ENCODE measurements at regions not wholly inside any gene's neighbourhood (a gene's known extent, or its start where the extent isn't known, plus 50 kb on each side); places are given as distances from the start of the nearest gene placed in this dataset.

- Mint-ChIP-seq H3K4me1 (no peaks in the 10 kb centered on the region), H3K4me3 (no peak overlapping the region), H3K27ac (no peak overlapping the region), H3K27me3 (no peaks in the 10 kb centered on the region), H3K36me3 (no peaks in the 10 kb centered on the region), H3K9me3 (ENCODE audit: low read depth) (peaks cover 7% of the 10 kb centered on the region)
- DNase-seq (no peak), ATAC-seq (no peak)
- CTCF ChIA-PET, result no interaction called here
These were observed 310.1 kb upstream of the SPOCK3 start for GRCh38 chr4:167544391-167544790.

DNA sequence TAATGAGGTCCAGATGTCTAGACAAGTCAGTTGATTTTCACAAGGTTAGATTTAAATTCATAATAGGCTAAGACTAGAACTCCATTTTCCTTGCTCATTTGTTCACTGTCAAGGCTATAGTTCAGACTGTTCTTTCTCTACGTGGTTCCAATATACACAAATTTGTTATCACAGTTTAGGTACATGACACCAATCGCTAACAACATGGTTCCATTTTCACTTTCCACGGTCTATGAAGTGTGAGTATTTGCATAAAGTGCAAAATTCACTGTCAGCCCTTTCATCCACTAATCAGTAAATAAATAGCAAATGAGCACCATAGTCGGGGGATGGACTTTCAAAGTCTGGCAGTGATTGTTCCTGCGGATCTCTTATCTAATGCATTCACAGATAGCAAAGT is 315.7 kb upstream of the SPOCK3 start:
- no peak overlapping the region for H3K27ac Mint-ChIP-seq
- no peak for DNase-seq
- ATAC-seq, result no peak
- no peaks in the 10 kb centered on the region for H3K27me3 Mint-ChIP-seq
- no peak overlapping the region for H3K4me3 Mint-ChIP-seq
- H3K4me1 Mint-ChIP-seq, result no peaks in the 10 kb centered on the region
- CTCF ChIA-PET, result no interaction called here
- H3K36me3 Mint-ChIP-seq, result no peaks in the 10 kb centered on the region
- peaks cover 4% of the 10 kb centered on the region for H3K9me3 Mint-ChIP-seq (ENCODE audit: low read depth)

DNA sequence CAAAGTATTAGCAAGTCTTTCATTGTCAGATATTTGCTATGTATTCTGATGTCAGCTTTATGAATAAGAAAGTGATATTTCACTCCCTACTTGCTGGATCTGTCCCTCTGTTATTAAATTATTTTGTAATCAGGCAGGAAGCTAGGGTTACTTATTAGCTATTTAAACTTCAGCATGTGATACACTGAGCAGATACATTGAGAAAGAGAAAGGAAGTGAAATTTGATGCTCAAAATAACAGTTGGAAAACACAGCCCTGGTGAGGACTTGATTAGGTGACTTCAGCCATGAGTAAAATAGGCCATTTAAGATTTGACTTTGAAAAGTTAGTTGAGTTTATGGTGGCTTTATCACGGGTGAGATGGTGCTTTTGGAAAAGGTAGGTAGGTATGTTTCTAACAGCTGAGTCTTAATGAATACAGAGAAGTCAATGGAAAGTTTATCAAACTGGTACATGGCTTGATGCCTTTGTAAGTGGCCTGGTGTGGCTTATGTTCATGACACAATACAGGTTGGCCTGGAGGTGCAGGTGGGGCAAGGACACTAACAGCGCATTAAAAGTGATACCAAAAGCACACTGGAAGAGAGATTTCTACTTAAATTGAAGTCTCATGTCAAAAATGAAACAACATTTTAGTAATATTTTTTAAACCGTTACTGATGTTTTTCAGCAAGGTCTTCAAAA is 321.2 kb upstream of the SPOCK3 start:
- no peak overlapping the region for H3K4me3 Mint-ChIP-seq
- no peak for ATAC-seq
- CTCF ChIA-PET, result no interaction called here
- H3K9me3 Mint-ChIP-seq (ENCODE audit: low read depth), result peaks cover 12% of the 10 kb centered on the region
- H3K36me3 Mint-ChIP-seq, result no peaks in the 10 kb centered on the region
- H3K27ac Mint-ChIP-seq, result no peak overlapping the region
- DNase-seq, result no peak
- H3K27me3 Mint-ChIP-seq, result no peaks in the 10 kb centered on the region
- H3K4me1 Mint-ChIP-seq, result no peaks in the 10 kb centered on the region

DNA sequence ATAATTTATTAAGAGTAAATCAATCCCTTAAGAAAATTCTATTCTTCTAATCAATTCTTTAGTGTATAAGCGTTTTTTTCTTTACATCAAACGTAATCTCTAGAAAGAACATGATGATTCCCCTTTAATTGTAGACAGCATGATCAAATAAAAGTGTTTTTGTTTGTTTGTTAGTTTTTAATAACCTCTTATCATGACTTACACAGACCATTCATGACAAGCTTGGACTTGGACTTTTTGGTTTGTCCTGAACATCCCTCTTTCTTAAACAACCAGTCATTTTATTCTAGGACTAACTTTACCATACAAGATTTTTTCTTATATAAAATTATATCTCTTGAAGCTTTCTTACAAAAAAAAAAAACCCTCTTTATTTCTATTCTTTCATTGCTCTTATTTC is 344.6 kb upstream of the SPOCK3 start:
- H3K27me3 Mint-ChIP-seq, result no peaks in the 10 kb centered on the region
- ATAC-seq, result no peak
- H3K36me3 Mint-ChIP-seq, result no peaks in the 10 kb centered on the region
- CTCF ChIA-PET, result no interaction called here
- H3K27ac Mint-ChIP-seq, result no peak overlapping the region
- peaks cover 17% of the 10 kb centered on the region for H3K9me3 Mint-ChIP-seq (ENCODE audit: low read depth)
- DNase-seq, result no peak
- no peaks in the 10 kb centered on the region for H3K4me1 Mint-ChIP-seq
- H3K4me3 Mint-ChIP-seq, result no peak overlapping the region

DNA sequence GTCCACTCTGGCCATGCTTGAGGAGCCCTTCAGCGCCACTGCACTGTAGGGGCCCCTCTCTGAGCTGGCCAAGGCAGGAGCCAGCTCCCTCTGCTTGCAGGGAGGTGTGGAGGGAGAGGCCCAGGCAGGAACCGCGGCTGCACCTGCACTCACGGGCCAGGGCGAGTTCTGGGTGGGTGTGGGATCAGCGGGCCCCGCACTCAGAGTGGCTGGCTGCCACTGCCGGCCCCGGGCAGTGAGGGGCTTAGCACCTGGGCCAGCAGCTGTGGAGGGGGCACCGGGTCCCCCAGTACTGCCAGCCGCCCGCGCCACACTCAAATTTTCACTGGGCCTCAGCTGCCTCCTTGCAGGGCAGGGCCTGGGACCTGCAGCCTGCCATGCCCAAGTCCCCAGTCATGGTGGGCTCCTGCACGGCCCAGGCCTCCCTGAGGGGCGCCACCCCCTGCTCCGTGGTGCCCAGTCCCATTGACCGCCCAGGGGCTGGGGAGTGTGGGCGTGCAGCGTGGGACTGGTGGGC is 347.2 kb upstream of the SPOCK3 start:
- H3K4me3 Mint-ChIP-seq, result no peak overlapping the region
- ATAC-seq (no peak), DNase-seq (no peak)
- CTCF ChIA-PET, result no interaction called here
- no peak overlapping the region for H3K27ac Mint-ChIP-seq
- no peaks in the 10 kb centered on the region for H3K27me3 Mint-ChIP-seq
- no peaks in the 10 kb centered on the region for H3K36me3 Mint-ChIP-seq
- no peaks in the 10 kb centered on the region for H3K4me1 Mint-ChIP-seq
- H3K9me3 Mint-ChIP-seq (ENCODE audit: low read depth), result peaks cover 21% of the 10 kb centered on the region

- H3K4me3 Mint-ChIP-seq, result no peak overlapping the region
- CTCF ChIA-PET, result no interaction called here
- H3K27me3 Mint-ChIP-seq, result no peaks in the 10 kb centered on the region
- H3K27ac Mint-ChIP-seq, result no peak overlapping the region
- no peaks in the 10 kb centered on the region for H3K4me1 Mint-ChIP-seq
- H3K36me3 Mint-ChIP-seq, result no peaks in the 10 kb centered on the region
- H3K9me3 Mint-ChIP-seq (ENCODE audit: low read depth), result peaks cover 12% of the 10 kb centered on the region
- no peak for DNase-seq
- ATAC-seq, result no peak
These were observed 353.1 kb upstream of the SPOCK3 start for GRCh38 chr4:167587361-167587760.

DNA sequence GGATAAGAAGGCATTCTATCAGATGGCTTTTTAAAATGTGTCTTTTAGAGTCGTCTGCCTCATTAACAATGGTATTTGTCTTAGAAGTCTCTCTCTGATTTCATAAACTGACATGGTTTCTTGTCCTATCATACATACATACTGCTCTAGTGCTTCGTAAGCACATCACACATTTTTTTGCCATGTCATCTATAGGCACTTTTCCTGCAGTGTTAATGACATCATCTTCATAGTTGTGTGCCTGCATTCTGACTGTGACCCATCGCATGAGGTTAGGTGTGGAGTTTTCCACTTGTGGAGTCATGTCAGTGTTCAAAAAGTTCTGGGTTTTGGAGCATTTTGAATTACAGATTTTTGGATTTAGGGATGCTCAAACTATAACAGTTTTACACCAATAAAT is 361.6 kb upstream of the SPOCK3 start:
- H3K4me3 Mint-ChIP-seq, result no peak overlapping the region
- no peaks in the 10 kb centered on the region for H3K36me3 Mint-ChIP-seq
- H3K9me3 Mint-ChIP-seq (ENCODE audit: low read depth), result peaks cover 2% of the 10 kb centered on the region

GRCh38 chr4:167602157-167602556 is 367.9 kb upstream of the SPOCK3 start:
- Mint-ChIP-seq H3K4me1 (no peaks in the 10 kb centered on the region), H3K4me3 (no peak overlapping the region), H3K27me3 (no peaks in the 10 kb centered on the region), H3K36me3 (no peaks in the 10 kb centered on the region), H3K27ac (no peak overlapping the region), H3K9me3 (ENCODE audit: low read depth) (no peaks in the 10 kb centered on the region)
- no peak for DNase-seq
- no peak for ATAC-seq
- CTCF ChIA-PET, result no interaction called here

More for the DNA sequence above, 361.6 kb upstream of the SPOCK3 start:
- DNase-seq, result no peak
- CTCF ChIA-PET, result no interaction called here
- Mint-ChIP-seq H3K4me1 (no peaks in the 10 kb centered on the region), H3K27me3 (no peaks in the 10 kb centered on the region), H3K27ac (no peak overlapping the region)
- ATAC-seq, result no peak

GRCh38 chr4:167606551-167606950 is 372.3 kb upstream of the SPOCK3 start:
- no peaks in the 10 kb centered on the region for H3K36me3 Mint-ChIP-seq
- H3K9me3 Mint-ChIP-seq (ENCODE audit: low read depth), result no peaks in the 10 kb centered on the region
- no peak overlapping the region for H3K4me3 Mint-ChIP-seq
- DNase-seq (no peak), ATAC-seq (no peak)
- H3K27me3 Mint-ChIP-seq, result no peaks in the 10 kb centered on the region
- no peak overlapping the region for H3K27ac Mint-ChIP-seq
- no peaks in the 10 kb centered on the region for H3K4me1 Mint-ChIP-seq
- CTCF ChIA-PET, result interaction anchor here (0.5 kb wide), 1 partner anchor 413 kb away, joined by 3 read pairs; no protein-coding TSS in a partner anchor

GRCh38 chr4:167613381-167613780 is 379.1 kb upstream of the SPOCK3 start:
- no peak overlapping the region for H3K27ac Mint-ChIP-seq
- CTCF ChIA-PET, result no interaction called here
- no peaks in the 10 kb centered on the region for H3K27me3 Mint-ChIP-seq
- H3K4me1 Mint-ChIP-seq, result no peaks in the 10 kb centered on the region
- DNase-seq (no peak), ATAC-seq (no peak)
- no peaks in the 10 kb centered on the region for H3K9me3 Mint-ChIP-seq (ENCODE audit: low read depth)
- no peaks in the 10 kb centered on the region for H3K36me3 Mint-ChIP-seq
- no peak overlapping the region for H3K4me3 Mint-ChIP-seq

- Mint-ChIP-seq H3K27ac (no peak overlapping the region), H3K4me1 (no peaks in the 10 kb centered on the region), H3K9me3 (ENCODE audit: low read depth) (no peaks in the 10 kb centered on the region), H3K4me3 (no peak overlapping the region), H3K27me3 (no peaks in the 10 kb centered on the region), H3K36me3 (no peaks in the 10 kb centered on the region)
- DNase-seq (no peak), ATAC-seq (no peak)
- CTCF ChIA-PET, result no interaction called here
These were observed 380.6 kb upstream of the SPOCK3 start for GRCh38 chr4:167614866-167615265.

- no peaks in the 10 kb centered on the region for H3K27me3 Mint-ChIP-seq
- no peak overlapping the region for H3K4me3 Mint-ChIP-seq
- CTCF ChIA-PET, result no interaction called here
- no peak overlapping the region for H3K27ac Mint-ChIP-seq
- no peak for ATAC-seq
- H3K4me1 Mint-ChIP-seq, result no peaks in the 10 kb centered on the region
- no peaks in the 10 kb centered on the region for H3K36me3 Mint-ChIP-seq
- DNase-seq, result no peak
- H3K9me3 Mint-ChIP-seq (ENCODE audit: low read depth), result no peaks in the 10 kb centered on the region
These were observed 382.2 kb upstream of the SPOCK3 start for GRCh38 chr4:167616476-167616875.

DNA sequence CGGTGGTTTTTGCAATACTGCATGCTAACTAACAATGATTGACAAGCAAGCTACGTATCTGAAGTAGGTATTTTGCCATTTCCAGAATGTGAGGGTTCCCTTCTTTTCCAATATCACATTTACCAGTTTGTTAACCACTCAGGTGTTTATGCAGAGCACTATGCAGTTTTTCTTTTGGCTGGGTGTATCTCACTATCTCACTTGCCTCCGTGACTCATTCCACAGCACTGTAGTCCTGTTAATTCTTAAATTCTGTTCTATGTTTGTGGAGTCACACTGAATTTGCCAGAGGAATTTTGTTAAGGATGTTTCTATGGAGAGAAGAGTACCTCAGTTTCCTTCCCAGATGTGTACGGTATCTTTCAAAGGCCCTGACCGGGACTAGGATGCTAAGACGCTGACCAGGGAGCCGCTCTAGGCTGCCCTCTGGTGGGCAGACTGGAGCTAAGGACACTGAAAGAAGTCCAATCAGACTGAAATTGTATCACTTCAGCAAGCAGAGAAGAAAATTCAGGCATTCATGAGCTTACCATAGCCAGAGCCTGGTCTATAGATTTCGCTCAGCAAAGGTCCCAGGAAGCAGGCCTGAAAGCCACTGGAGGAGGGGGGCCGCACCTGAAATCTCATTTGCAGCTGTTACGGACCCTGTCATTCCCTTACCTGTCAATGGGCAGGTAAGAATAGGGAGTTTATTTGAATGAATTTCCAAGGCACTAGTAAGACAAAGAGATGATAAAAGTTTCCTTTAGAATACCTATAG is 388.4 kb upstream of the SPOCK3 start:
- ATAC-seq, result peak; percentile 39
- no peaks in the 10 kb centered on the region for H3K36me3 Mint-ChIP-seq
- H3K4me3 Mint-ChIP-seq, result no peak overlapping the region
- H3K27ac Mint-ChIP-seq, result no peak overlapping the region
- H3K4me1 Mint-ChIP-seq, result no peaks in the 10 kb centered on the region
- peak; percentile 41 for DNase-seq
- H3K27me3 Mint-ChIP-seq, result no peaks in the 10 kb centered on the region
- CTCF ChIA-PET, result interaction anchor here (1.3 to 2.0 kb wide), 2 partner anchors 12 to 1457 kb away, joined by 3 to 5 read pairs; no protein-coding TSS in a partner anchor
- no peaks in the 10 kb centered on the region for H3K9me3 Mint-ChIP-seq (ENCODE audit: low read depth)

DNA sequence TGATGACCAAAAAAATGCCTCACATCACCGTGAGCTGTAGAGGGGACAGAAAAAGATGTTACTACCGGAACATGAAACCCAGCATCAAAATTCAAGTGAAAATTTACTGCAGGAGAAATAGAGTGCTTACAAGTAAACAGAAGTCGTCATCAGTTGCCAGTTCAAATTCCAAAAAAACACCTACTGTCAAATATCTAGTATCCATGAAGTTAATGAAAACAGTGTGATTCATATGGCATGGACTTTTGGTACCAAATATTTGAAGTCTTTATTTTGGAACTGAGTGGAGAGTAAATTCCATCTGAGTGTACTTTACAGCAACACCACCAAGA is 388.9 kb upstream of the SPOCK3 start:
- CTCF ChIA-PET, result interaction anchor here (1.3 to 2.0 kb wide), 2 partner anchors 13 to 1457 kb away, joined by 3 to 5 read pairs; no protein-coding TSS in a partner anchor
- no peak overlapping the region for H3K4me3 Mint-ChIP-seq
- DNase-seq (no peak), ATAC-seq (no peak)
- no peak overlapping the region for H3K27ac Mint-ChIP-seq
- H3K36me3 Mint-ChIP-seq, result no peaks in the 10 kb centered on the region
- no peaks in the 10 kb centered on the region for H3K27me3 Mint-ChIP-seq
- no peaks in the 10 kb centered on the region for H3K4me1 Mint-ChIP-seq
- H3K9me3 Mint-ChIP-seq (ENCODE audit: low read depth), result no peaks in the 10 kb centered on the region

Measured in activated CD8-positive, alpha-beta memory T cell treated with anti-CD3 and anti-CD28 coated beads, Interleukin-2, amount 10 ng/mL, durations not matched to agents 7 days and 5 days (primary cell).